ES-I3 (cell line): ENCODE measurements at regions not wholly inside any gene's neighbourhood (a gene's known extent, or its start where the extent isn't known, plus 50 kb on each side); places are given as distances from the start of the nearest gene placed in this dataset.
"Not testable (repeated sequence)": the region's sequence is repeated elsewhere in the genome, so short reads cannot be mapped to it uniquely, and the experiment has no call there.

Source experiments
- H3K36me3 ChIP-seq: 2 replicates; pipeline ENCODE4 v1.6.1; 2013; ENCODE audit warnings: mild to moderate bottlenecking, low read length, control low read depth, moderate library complexity; ENCODE audit not compliant: insufficient read depth
- H3K4me1 ChIP-seq: 2 replicates; pipeline ENCODE4 v1.6.1; 2013; ENCODE audit warnings: mild to moderate bottlenecking, control low read depth, low read length; ENCODE audit not compliant: insufficient read depth
- H3K9ac ChIP-seq: 2 replicates; pipeline ENCODE4 v1.6.1; 2013; ENCODE audit warnings: low read depth, mild to moderate bottlenecking, low read length, moderate library complexity
- H3K9me3 ChIP-seq: 2 replicates; pipeline ENCODE4 v1.6.1; 2013; ENCODE audit warnings: mild to moderate bottlenecking, low read length, moderate library complexity; ENCODE audit not compliant: control insufficient read depth, insufficient read depth

DNA sequence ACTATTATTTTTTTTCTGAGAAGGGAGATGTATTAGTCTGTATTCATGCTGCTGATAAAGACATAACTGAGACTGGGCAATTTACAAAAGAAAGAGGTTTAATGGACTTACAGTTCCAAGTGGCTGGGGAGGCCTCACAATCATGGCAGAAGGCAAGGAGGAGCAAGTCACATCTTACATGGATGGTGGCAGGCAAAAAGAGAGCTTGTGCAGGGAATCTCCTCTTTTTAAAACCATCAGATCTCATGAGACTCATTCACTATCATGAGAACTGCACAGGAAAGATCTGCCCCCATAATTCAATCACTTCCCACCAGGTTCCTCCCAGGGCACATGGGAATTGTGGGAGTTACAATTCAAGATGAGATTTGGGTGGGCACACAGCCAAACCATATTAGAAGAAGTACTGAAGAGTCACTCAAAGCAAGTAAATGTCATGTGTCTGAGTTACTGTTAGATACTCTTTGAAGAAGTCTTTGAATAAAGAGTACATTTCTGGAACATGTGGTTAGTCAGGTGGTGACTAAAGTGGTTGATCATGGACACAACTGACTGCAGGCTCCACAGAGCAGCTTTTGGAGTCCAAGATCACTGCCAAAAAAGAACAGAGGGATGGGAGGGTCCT is 430.9 kb upstream of the TBL1XR1 start:
- not testable (repeated sequence) for H3K9me3 ChIP-seq, H3K36me3 ChIP-seq, H3K4me1 ChIP-seq, H3K9ac ChIP-seq

DNA sequence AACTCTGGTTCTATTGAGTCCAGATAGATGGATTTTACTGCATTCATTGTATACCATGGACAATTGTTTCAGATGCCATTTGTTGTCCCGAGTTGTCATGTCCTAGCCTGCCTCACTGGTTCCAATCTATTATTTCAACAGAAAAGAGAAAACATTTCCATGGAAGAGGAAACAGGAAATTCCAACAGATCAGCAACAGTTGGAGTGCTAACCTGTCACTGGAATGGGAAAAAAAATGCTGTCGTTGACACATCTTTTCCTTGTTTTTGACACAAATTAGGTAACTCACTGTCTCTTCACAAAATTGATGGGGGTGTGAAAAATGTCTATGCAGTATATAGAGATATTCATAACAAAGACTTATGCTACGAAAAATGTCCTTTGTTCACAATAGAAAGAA is 432.0 kb upstream of the TBL1XR1 start:
- Histone ChIP-seq H3K9ac (no peak overlapping the region), H3K36me3 (no peaks in the 10 kb centered on the region), H3K9me3 (peaks cover 3% of the 10 kb centered on the region), H3K4me1 (no peaks in the 10 kb centered on the region)

DNA sequence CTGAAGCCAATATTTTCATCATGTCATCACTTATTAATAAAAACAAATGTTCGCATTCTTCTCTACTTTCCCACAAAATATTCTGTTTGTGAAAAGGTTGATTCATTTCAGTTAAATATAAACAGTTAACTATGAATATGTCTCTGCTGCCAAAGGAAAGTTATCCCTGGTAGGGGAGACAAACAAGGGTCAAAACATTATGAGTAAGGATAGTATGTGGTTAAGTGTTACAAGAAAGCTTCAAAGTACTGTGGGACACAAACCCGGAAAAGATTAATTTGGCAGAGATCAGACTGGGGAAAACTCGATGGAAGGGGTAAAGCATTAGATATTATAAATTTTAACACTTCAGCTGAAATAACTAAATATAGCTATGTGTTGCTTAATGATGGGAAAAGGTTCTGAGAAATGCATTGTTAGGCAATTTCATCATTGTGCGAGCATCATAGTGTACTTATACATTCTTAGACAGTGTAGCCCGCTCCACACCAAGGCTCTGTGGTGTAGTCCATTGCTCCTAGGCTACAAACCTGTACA is 436.5 kb upstream of the TBL1XR1 start:
- Histone ChIP-seq H3K9ac (no peak overlapping the region), H3K9me3 (no peaks in the 10 kb centered on the region; the same call in 1 of the 2 replicates), H3K4me1 (no peaks in the 10 kb centered on the region), H3K36me3 (no peaks in the 10 kb centered on the region)

DNA sequence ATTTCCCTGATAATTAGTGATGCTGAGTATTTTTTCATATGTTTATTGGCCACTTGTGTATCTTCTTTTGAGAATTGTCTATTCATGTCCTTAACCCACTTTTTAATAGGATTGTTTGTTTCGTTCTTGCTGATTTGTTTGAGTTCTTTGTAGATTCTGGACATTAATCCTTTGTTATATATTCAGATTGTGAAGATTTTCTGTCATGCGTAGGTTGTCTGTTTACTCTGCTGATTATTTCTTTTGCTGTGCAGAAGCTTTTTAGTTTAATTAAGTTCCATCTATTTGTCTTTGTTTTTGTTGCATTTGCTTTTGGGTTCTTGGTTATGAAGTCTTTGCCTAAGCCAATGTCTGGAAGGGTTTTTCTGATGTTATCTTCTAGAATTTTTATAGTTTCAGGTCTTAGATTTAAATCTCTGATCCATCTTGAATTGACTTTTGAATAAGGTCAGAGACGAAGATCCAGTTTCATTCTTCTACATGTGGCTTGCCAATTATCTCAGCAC is 438.4 kb upstream of the TBL1XR1 start:
- H3K36me3 ChIP-seq, H3K9ac ChIP-seq, H3K9me3 ChIP-seq, H3K4me1 ChIP-seq: not testable (repeated sequence)

DNA sequence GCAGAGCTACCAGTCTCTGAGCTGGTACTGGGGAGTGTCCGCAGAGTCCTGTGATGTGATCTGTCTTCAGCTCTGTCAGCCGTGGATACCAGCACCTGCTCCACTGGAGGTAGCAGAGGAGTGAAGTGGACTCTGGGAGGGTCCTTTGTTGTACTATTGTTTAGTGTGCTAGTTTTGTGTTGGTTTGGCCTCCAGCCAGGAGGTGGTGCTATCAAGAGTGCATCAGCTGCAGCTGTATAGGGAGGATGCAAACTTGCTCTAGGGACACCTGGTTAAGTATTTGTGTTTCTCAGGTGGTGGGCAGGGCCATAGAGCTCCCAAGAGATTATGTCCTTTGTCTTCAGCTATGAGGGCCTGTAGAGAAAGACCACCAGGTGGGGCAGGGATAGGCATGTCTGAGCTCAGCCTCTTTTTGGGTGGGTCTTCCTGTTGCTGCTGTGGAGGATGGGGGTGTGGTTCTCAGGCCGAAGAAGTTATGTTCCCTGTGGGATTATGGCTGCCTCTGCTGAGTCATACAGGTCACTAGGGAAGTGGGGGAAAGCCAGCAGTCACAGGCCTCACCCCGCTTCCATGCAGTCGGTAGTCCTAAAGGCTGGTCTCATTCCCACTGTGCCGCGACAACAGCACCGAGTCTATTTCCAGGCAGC is 443.2 kb upstream of the TBL1XR1 start:
- H3K36me3 ChIP-seq: no peaks in the 10 kb centered on the region
- H3K4me1 ChIP-seq: peaks cover 8% of the 10 kb centered on the region; the same call in 1 of the 2 replicates
- H3K9ac ChIP-seq: no peak overlapping the region
- H3K9me3 ChIP-seq: no peaks in the 10 kb centered on the region

DNA sequence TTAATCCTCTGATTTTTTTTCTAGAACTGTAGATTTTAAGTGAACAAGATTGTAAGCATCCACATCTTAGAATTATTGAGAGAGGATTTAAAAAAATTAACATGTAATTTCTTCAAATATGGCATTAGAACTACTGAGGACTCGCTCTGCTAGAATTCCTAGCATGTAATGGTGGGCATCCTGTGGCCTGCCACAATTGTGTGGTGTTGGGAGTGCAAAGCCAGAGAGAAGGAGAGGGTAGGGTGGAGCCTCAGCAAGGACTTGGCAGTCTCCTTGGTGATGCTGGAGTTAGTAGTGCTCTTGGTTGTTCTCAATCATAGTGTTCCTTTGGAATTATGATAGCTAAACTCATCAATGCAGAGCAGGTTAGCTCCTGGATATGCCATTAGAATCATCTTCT is 443.9 kb upstream of the TBL1XR1 start:
- Histone ChIP-seq H3K36me3 (no peaks in the 10 kb centered on the region), H3K9me3 (no peaks in the 10 kb centered on the region), H3K9ac (no peak overlapping the region), H3K4me1 (peaks cover 8% of the 10 kb centered on the region; the same call in 1 of the 2 replicates)

DNA sequence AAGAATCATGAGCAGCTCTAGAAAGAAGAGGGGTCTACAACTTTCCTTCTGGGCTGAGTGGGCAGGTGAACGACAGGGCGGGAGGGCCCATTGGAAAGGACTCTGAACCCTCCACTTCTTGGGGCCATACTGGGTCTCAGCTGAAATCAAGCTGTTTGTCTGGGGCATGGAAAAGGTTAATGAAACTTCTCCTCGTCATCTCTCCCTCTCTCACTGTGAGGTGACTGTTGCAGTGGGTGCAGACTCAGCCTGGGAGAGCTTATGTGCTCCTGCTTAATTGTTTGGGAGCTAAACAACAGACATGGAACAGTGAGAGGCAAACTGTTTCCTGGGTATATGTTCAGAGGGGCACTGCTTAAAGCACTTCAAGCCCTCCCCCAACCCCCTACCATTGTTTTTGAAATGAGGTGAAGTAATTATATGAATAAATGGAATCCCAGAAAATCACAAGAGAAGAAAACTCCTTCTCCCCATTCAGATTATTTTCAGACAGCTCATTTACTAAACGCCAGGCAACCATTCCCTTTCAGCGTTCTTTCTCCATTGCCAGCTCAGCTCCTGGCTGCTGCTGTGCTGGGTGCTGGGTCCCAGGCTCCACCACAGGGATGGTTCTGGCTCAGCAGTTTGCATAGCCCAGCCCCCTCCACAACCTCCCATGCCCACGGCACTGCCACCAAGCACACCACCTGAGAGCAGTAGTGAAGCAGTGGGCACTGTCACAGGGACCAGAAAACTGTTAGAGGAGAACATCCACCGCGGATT is 444.9 kb upstream of the TBL1XR1 start:
- H3K4me1 ChIP-seq: peaks cover 8% of the 10 kb centered on the region; the same call in 1 of the 2 replicates
- H3K36me3 ChIP-seq: no peaks in the 10 kb centered on the region
- no peak overlapping the region for H3K9ac ChIP-seq
- H3K9me3 ChIP-seq: no peaks in the 10 kb centered on the region

DNA sequence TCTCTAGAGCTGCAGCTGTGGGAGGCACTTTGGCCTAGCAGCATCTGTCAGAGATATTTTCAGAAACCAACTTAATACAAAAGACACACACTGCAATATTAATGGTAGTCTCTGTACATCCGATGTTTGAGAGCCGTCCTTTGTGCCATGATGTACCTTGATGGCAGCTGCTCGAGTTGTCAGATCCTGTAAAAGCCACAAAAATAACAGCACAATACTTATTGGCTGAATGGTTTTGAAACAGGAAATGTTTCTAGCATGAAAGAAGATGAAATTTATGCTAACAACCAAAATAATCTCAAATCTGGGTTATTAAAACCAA is 445.5 kb upstream of the TBL1XR1 start:
- Histone ChIP-seq H3K4me1 (peaks cover 8% of the 10 kb centered on the region; the same call in 1 of the 2 replicates), H3K9ac (no peak overlapping the region)

DNA sequence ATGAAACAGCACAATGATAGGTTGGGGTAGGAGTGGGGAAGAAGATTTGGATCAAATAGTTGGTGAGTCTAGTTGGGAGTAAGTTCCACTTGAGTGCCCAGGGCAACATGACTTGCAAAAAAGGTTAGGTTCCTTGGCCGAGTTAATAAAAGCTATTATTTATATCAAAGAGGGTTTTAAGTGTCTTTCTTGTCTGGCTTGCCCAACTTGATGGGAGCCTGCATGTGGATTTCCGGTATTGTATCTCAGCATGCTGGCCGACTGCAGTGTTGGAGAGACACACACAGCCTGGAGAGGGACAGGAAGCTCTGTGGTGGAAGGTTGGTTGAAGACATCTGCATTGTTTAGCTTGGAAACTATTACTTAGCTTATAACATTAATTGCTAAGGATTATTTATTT is 449.5 kb upstream of the TBL1XR1 start:
- H3K4me1 ChIP-seq: peaks cover 8% of the 10 kb centered on the region; the same call in 1 of the 2 replicates
- H3K9ac ChIP-seq: no peak overlapping the region
- H3K9me3 ChIP-seq: no peaks in the 10 kb centered on the region
- no peaks in the 10 kb centered on the region for H3K36me3 ChIP-seq

More for the DNA sequence above, 445.5 kb upstream of the TBL1XR1 start:
- no peaks in the 10 kb centered on the region for H3K36me3 ChIP-seq
- H3K9me3 ChIP-seq: no peaks in the 10 kb centered on the region

DNA sequence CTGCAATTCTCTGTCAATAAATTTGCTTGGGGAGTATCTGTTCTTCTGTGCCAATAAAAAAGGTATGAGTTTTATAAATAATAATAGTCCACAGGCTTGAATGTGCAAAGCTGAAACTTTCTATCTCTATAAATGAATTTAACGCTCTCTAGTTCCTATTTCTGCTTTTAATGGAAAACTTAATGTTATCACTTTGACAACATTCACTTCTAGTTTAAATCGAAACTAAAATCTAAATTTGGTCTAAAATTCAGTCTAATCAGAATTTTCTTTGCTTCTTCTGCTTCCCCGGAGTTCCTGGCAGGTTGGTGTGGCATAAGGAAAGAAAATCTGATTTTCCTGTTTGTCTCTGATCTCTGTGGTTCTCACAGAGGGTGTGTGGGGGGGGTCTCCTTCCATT is 450.1 kb upstream of the TBL1XR1 start:
- Histone ChIP-seq H3K4me1 (peaks cover 2% of the 10 kb centered on the region; the same call in 1 of the 2 replicates), H3K36me3 (no peaks in the 10 kb centered on the region), H3K9me3 (no peaks in the 10 kb centered on the region), H3K9ac (no peak overlapping the region)

DNA sequence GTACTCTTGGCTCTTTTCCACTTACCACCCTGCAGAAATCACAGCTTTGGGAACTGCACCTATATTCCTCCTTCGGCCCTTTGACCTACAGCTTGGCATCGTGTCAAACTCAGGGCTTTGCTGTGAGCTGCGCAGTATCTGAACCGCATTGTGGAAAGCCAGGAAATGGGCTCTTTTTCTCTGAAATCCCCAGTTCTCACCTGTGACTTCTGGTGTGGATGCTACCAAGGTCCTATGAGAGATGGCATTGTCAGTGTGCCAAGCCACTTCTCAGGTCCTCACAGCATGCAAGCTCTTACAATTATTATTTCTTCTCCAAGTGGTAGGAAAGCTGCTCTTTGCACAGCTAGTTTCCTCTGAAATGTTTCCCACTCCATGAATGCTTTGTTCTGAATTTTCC is 450.6 kb upstream of the TBL1XR1 start:
- H3K9ac ChIP-seq: no peak overlapping the region
- no peaks in the 10 kb centered on the region for H3K4me1 ChIP-seq
- H3K9me3 ChIP-seq: no peaks in the 10 kb centered on the region

DNA sequence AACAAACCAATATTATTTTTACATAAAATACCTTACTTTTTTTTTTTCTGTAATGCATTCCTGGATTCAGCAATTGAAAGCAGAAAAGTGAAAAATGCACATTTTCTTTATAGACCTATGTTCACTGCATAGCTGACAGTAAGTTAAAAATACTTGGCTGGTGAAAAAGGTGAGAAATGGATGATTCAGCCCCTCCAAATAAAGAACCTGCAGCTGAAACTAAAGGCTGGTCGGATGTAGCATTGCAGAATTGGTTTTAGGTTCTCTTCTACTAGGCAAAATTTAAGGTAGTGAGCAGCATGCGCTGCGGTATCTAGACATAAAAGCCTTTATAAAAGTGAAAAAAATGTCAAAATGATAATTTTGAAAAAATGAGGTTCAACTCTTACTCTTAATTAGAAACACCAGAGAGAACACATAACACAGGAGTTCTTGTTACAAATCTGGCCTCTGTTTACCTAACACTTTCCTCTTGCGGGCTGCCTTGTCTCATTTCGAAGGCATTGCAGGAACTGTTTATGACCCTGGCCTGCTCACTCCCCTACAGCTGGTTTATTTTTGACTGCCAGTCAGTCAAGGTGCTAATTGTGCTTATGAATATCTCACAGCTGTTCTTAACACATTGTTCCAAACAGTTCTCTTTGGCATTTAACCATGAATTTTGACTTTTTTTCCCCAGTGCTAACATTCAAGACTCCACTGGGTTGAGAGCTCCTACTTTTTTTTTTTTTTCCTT is 455.4 kb upstream of the TBL1XR1 start:
- no peaks in the 10 kb centered on the region for H3K9me3 ChIP-seq
- no peaks in the 10 kb centered on the region for H3K4me1 ChIP-seq
- no peak overlapping the region for H3K9ac ChIP-seq
- H3K36me3 ChIP-seq: no peaks in the 10 kb centered on the region

More for the DNA sequence above, 450.6 kb upstream of the TBL1XR1 start:
- H3K36me3 ChIP-seq: no peaks in the 10 kb centered on the region

DNA sequence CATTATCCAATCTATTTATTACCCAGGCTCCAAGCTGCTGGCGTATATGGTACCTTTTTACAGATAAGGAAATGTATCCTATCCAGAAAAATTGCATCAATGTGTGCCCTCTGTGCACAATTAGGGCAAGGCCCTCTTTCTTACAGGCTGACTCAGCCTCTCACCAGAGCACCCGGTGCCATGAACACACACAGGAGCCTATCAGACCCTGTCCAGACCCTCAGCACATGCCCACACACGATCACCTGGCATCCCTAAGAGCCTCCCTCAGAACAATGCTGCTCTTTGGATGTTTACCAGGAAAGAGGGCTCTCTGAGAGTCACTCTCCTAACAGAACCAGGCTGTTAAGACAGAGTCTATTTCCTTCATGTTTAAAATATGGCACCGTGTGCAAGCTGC is 460.0 kb upstream of the TBL1XR1 start:
- H3K36me3 ChIP-seq: no peaks in the 10 kb centered on the region
- H3K9me3 ChIP-seq: no peaks in the 10 kb centered on the region
- no peaks in the 10 kb centered on the region for H3K4me1 ChIP-seq
- H3K9ac ChIP-seq: no peak overlapping the region

DNA sequence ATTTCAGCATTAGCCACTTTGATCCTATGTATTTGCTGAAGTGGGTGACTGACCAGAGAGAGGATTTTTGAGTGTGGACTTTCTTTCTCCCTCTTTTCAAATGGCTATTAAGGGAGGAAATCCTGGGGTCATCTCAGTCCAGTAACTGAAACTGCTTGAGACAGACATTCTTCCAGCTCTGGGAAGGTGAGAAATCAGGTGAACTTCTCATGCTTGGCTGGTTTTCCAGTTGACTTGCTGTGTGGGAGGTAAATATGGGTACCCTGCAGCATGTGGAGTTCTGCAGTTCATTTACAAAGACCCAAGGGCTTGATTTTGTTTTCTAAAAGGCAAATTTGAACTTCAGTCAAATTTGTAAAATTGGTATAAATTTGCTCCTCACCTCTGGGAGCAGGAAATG is 461.1 kb upstream of the TBL1XR1 start:
- Histone ChIP-seq H3K9ac (no peak overlapping the region), H3K9me3 (no peaks in the 10 kb centered on the region), H3K4me1 (no peaks in the 10 kb centered on the region), H3K36me3 (no peaks in the 10 kb centered on the region)
